ENCODE measurements at regions not wholly inside any gene's neighbourhood (a gene's known extent, or its start where the extent isn't known, plus 50 kb on each side); places are given as distances from the start of the nearest gene placed in this dataset.

GRCh38 chr7:96416116-96416515, 94.2 kb upstream of the SLC25A13 start:
- H3K4me3 ChIP-seq (ENCODE audit: low read depth, low read length): no peak overlapping the region
- no peak for DNase-seq (ENCODE audit: low read depth, low spot score)
- in situ Hi-C loops (cut with HindIII; ENCODE audit: low sequenced_read_pairs): no loop called here
- TF ChIP-seq, protein P1, sequence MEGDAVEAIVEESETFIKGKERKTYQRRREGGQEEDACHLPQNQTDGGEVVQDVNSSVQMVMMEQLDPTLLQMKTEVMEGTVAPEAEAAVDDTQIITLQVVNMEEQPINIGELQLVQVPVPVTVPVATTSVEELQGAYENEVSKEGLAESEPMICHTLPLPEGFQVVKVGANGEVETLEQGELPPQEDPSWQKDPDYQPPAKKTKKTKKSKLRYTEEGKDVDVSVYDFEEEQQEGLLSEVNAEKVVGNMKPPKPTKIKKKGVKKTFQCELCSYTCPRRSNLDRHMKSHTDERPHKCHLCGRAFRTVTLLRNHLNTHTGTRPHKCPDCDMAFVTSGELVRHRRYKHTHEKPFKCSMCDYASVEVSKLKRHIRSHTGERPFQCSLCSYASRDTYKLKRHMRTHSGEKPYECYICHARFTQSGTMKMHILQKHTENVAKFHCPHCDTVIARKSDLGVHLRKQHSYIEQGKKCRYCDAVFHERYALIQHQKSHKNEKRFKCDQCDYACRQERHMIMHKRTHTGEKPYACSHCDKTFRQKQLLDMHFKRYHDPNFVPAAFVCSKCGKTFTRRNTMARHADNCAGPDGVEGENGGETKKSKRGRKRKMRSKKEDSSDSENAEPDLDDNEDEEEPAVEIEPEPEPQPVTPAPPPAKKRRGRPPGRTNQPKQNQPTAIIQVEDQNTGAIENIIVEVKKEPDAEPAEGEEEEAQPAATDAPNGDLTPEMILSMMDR (IDR thresholded peaks at IDR 0.05; ENCODE audit: low read depth, low read length): no peak

GRCh38 chr7:96415293-96415940, 93.5 kb upstream of the SLC25A13 start:
- TF ChIP-seq, protein P1 (IDR thresholded peaks at IDR 0.05; ENCODE audit: low read depth, low read length): no peak
- DNase-seq (ENCODE audit: low read depth, low spot score): no peak
- in situ Hi-C loops (cut with HindIII; ENCODE audit: low sequenced_read_pairs): no loop called here
- H3K4me3 ChIP-seq (ENCODE audit: low read depth, low read length): no peak overlapping the region

DNA sequence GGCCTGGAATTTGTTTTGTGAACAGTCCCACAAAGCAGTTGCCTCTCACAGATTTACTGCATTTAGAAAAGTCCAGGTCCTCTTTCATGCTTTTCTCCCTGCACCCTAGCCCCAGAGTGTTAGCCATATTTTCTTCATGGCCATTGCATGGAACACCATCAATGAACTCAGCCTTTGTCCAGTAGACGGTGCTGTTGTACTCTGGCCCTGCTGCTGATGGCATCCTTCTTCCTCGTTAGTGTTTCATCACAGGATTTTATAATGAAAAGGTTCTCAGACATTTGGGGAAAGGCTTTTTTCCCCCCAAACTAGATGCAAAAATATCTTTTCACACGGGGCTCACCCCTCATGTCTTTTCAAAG, 93.0 kb upstream of the SLC25A13 start:
- DNase-seq (ENCODE audit: low read depth, low spot score): peak; percentile 6
- no peak overlapping the region for H3K4me3 ChIP-seq (ENCODE audit: low read depth, low read length)
- TF ChIP-seq, protein P1 (IDR thresholded peaks at IDR 0.05; ENCODE audit: low read depth, low read length): peak; percentile 80
- in situ Hi-C loops (cut with HindIII; ENCODE audit: low sequenced_read_pairs): no loop called here

GRCh38 chr7:96410126-96410839, 88.4 kb upstream of the SLC25A13 start:
- no peak overlapping the region for H3K4me3 ChIP-seq (ENCODE audit: low read depth, low read length)
- in situ Hi-C loops (cut with HindIII; ENCODE audit: low sequenced_read_pairs): no loop called here
- TF ChIP-seq, protein P1 (IDR thresholded peaks at IDR 0.05; ENCODE audit: low read depth, low read length): no peak

DNA sequence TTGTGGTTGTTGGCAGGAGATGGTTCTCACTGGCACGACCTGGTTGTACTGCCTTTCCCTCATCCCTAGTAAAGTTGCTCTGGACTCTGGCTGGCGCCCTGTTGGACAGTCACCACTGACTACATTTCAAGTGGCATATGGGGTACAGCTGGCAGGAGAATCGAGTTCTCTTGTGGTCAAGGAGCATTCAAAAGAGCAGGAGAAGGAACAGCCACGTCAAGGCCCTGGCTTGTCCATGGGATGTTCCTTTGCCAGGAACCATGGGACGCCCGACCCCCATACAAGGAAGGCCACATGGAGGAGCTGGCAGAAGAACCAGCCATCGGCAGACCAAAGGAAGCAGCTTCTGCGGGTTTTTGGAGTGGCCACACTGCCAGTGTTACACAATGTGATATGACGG, 87.0 kb upstream of the SLC25A13 start:
- TF ChIP-seq, protein P1 (IDR thresholded peaks at IDR 0.05; ENCODE audit: low read depth, low read length): no peak
- in situ Hi-C loops (cut with HindIII; ENCODE audit: low sequenced_read_pairs): no loop called here
- no peak overlapping the region for H3K4me3 ChIP-seq (ENCODE audit: low read depth, low read length)
- DNase-seq (ENCODE audit: low read depth, low spot score): no peak

More at GRCh38 chr7:96410126-96410839, 88.4 kb upstream of the SLC25A13 start:
- DNase-seq (ENCODE audit: low read depth, low spot score): no peak

GRCh38 chr7:96407427-96407826, 85.5 kb upstream of the SLC25A13 start:
- TF ChIP-seq, protein P1 (IDR thresholded peaks at IDR 0.05; ENCODE audit: low read depth, low read length): no peak
- no peak for DNase-seq (ENCODE audit: low read depth, low spot score)
- in situ Hi-C loops (cut with HindIII; ENCODE audit: low sequenced_read_pairs): no loop called here
- H3K4me3 ChIP-seq (ENCODE audit: low read depth, low read length): no peak overlapping the region
